HUES64 (cell line): ENCODE measurements at regions not wholly inside any gene's neighbourhood (a gene's known extent, or its start where the extent isn't known, plus 50 kb on each side); places are given as distances from the start of the nearest gene placed in this dataset.

Experiments used
- H3K27ac ChIP-seq: 2 replicates; pipeline ENCODE4 v1.7.0; 2013; ENCODE audit warnings: low read depth, low read length, inconsistent platforms
- H3K27me3 ChIP-seq: 2 replicates; pipeline ENCODE4 v1.6.1; 2013; ENCODE audit warnings: mild to moderate bottlenecking, low read length; ENCODE audit not compliant: insufficient read depth
- H3K36me3 ChIP-seq: 2 replicates; pipeline ENCODE4 v1.6.1; 2013; ENCODE audit warnings: mild to moderate bottlenecking, low read length; ENCODE audit not compliant: insufficient read depth
- H3K4me1 ChIP-seq: 2 replicates; pipeline ENCODE4 v1.6.1; 2013; ENCODE audit warnings: mild to moderate bottlenecking, low read length, moderate library complexity; ENCODE audit not compliant: insufficient read depth
- H3K4me3 ChIP-seq: 2 replicates; pipeline ENCODE4 v1.5.1; 2013; ENCODE audit warnings: mild to moderate bottlenecking, low read length, moderate library complexity
- H3K9ac ChIP-seq: 2 replicates; pipeline ENCODE4 v1.6.1; 2013; ENCODE audit warnings: mild to moderate bottlenecking, low read depth, low read length
- H3K9me3 ChIP-seq: 2 replicates; pipeline ENCODE4 v1.6.1; 2013; ENCODE audit warnings: low read depth, low read length; ENCODE audit not compliant: insufficient read depth
- WGBS: fragments of 150-250, 120-280 bp; methylation state at CpG from one replicate; pipeline ENCODE4 v1.1.7; 2013; ENCODE audit warnings: missing lambda C conversion rate; 5-methylcytosine and 5-hydroxymethylcytosine counted together

DNA sequence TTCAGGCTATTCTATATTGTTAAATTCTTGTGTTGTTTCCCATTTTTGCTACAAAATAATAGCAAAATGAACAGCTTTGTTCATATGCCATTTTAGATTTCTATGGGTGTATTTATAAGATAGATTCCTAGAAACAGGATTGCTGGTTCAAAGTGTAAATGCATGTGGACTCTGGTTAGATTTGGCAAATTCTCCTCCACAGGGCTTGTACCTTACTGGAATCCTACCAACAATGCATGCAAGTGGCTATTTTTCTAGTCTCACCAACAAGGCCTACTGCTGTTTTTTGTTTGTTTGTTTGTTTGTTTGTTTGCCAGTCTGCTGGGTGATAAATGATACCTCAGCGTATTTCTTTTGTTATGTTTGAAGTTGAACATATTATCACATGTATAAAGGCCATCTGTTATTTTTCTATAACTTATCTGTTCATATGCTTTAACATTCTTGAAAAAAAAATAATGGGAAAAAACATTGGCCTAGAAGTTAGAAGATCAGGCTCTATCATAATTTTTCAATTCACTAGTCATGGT lies 87.1 kb upstream of the AHR start:
- no CpG with 5 or more reads among the region's 1 CpG for WGBS
- H3K9me3 ChIP-seq, result peaks cover 7% of the 10 kb centered on the region
- H3K27ac ChIP-seq, result no peak overlapping the region
- no peaks in the 10 kb centered on the region for H3K27me3 ChIP-seq
- H3K36me3 ChIP-seq, result no peaks in the 10 kb centered on the region
- H3K9ac ChIP-seq, result no peak overlapping the region
- no peaks in the 10 kb centered on the region for H3K4me1 ChIP-seq
- H3K4me3 ChIP-seq, result no peak overlapping the region

GRCh38 chr7:17212188-17212587 lies 86.3 kb upstream of the AHR start:
- Histone ChIP-seq H3K4me1 (no peaks in the 10 kb centered on the region), H3K36me3 (no peaks in the 10 kb centered on the region), H3K27me3 (no peaks in the 10 kb centered on the region), H3K9ac (no peak overlapping the region), H3K27ac (no peak overlapping the region), H3K4me3 (no peak overlapping the region), H3K9me3 (peaks cover 7% of the 10 kb centered on the region)

GRCh38 chr7:17227766-17228490 lies 70.5 kb upstream of the AHR start:
- Histone ChIP-seq H3K4me3 (no peak overlapping the region), H3K4me1 (no peaks in the 10 kb centered on the region)
- 100% methylated on average over 1 of the region's 2 CpGs for WGBS

GRCh38 chr7:17229228-17229627 lies 69.2 kb upstream of the AHR start:
- H3K27me3 ChIP-seq, result no peaks in the 10 kb centered on the region
- H3K9ac ChIP-seq, result no peak overlapping the region
- no peaks in the 10 kb centered on the region for H3K9me3 ChIP-seq
- H3K27ac ChIP-seq, result no peak overlapping the region
- no peaks in the 10 kb centered on the region for H3K4me1 ChIP-seq
- no peaks in the 10 kb centered on the region for H3K36me3 ChIP-seq
- H3K4me3 ChIP-seq, result no peak overlapping the region
- 100% methylated on average over 1 of the region's 2 CpGs for WGBS

More at GRCh38 chr7:17227766-17228490, 70.5 kb upstream of the AHR start:
- Histone ChIP-seq H3K36me3 (no peaks in the 10 kb centered on the region), H3K27me3 (no peaks in the 10 kb centered on the region), H3K27ac (no peak overlapping the region), H3K9me3 (no peaks in the 10 kb centered on the region), H3K9ac (no peak overlapping the region)

DNA sequence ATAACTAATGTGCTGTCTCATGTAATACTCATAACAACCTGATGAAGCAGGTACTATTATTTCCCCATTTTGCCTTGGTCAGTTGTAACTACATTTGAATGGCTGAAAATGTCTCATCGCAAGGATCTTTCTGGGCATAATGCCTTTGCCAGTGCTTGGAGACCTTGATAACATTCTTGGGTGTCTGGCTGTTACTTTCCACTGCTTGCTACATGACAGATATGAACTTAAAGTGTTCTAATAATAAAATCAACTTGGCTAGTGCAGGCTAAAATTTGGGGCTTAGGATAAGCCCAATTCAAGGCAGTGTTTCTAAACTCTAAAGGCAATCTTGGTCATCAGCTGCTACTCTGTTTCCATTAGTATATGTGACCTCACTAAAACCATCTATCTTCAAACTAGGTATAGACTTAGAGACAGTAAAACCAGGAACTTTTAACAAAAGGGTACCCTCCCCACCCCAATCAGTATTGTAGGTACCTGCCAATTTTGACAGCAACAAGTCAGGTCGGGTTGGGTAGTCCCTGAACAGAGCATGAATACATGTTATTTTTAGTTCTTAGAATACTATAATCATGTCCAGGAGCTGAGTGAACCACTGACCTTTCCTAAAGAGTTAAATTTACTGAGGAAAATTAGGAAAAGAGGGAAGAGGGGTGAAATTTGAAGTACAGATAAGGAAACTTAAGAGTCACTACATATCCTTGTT lies 68.2 kb upstream of the AHR start:
- Histone ChIP-seq H3K27ac (no peak overlapping the region), H3K4me3 (no peak overlapping the region), H3K36me3 (no peaks in the 10 kb centered on the region), H3K9me3 (no peaks in the 10 kb centered on the region), H3K27me3 (no peaks in the 10 kb centered on the region), H3K4me1 (no peaks in the 10 kb centered on the region), H3K9ac (no peak overlapping the region)
- 90% methylated on average over 2 of the region's 2 CpGs for WGBS

- Histone ChIP-seq H3K36me3 (no peaks in the 10 kb centered on the region), H3K4me1 (no peaks in the 10 kb centered on the region), H3K27ac (no peak overlapping the region), H3K9me3 (no peaks in the 10 kb centered on the region), H3K27me3 (no peaks in the 10 kb centered on the region), H3K9ac (no peak overlapping the region), H3K4me3 (no peak overlapping the region)
- WGBS, result 90% methylated on average over 2 of the region's 2 CpGs
These were observed 64.8 kb upstream of the AHR start for GRCh38 chr7:17233603-17234002.

DNA sequence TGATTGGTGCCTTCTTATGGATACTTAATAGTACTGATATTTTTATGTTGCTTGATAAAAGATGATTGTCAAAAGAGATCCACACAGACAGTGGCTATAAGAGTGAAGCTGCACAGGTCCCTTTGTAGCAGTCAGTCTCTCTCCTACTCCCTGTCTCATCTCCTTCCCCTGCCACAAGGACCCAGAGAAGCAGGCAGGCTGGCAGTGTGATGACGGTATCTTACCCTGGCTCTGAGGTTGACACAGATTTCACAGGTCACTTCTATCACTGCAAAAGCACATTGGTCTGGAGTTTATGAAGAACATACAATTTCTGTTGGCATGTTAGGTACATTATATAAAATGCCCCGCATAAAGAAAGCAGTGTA lies 64.4 kb upstream of the AHR start:
- Histone ChIP-seq H3K4me3 (no peak overlapping the region), H3K9ac (no peak overlapping the region), H3K27ac (no peak overlapping the region), H3K36me3 (no peaks in the 10 kb centered on the region), H3K27me3 (no peaks in the 10 kb centered on the region), H3K9me3 (no peaks in the 10 kb centered on the region), H3K4me1 (no peaks in the 10 kb centered on the region)
- 95% methylated on average over 2 of the region's 2 CpGs for WGBS

- no peaks in the 10 kb centered on the region for H3K4me1 ChIP-seq
- no peaks in the 10 kb centered on the region for H3K9me3 ChIP-seq
- H3K4me3 ChIP-seq, result no peak overlapping the region
- no peaks in the 10 kb centered on the region for H3K36me3 ChIP-seq
- 90% methylated on average over 10 of the region's 10 CpGs for whole genome bisulfite sequencing
- H3K27ac ChIP-seq, result no peak overlapping the region
- no peak overlapping the region for H3K9ac ChIP-seq
- H3K27me3 ChIP-seq, result no peaks in the 10 kb centered on the region
These were observed 63.9 kb upstream of the AHR start for GRCh38 chr7:17234398-17235031.

GRCh38 chr7:17236171-17236570 lies 62.3 kb upstream of the AHR start:
- Histone ChIP-seq H3K9ac (no peak overlapping the region), H3K27ac (no peak overlapping the region), H3K27me3 (no peaks in the 10 kb centered on the region), H3K4me1 (no peaks in the 10 kb centered on the region), H3K4me3 (no peak overlapping the region), H3K36me3 (no peaks in the 10 kb centered on the region), H3K9me3 (no peaks in the 10 kb centered on the region)
- 91% methylated on average over 4 of the region's 5 CpGs for WGBS

DNA sequence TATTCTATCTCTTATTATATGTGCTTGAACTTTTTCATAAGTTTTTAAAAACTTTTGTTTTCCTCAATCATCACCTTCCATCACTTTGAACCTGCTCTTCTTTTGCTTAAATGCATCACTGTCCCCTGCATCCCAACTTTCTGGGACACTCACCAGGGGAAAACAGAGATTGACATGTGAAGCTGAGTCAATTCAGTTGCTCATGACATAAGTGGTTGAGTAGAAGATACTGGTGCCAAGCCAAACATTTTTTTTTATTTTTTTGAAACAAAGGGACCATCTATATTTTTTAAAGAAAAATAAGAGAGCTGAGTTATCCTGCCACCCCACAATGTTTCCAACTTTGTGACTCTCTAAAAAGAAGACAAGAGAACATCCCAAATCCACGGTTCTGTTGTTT lies 61.8 kb upstream of the AHR start:
- Histone ChIP-seq H3K27me3 (no peaks in the 10 kb centered on the region), H3K4me1 (no peaks in the 10 kb centered on the region), H3K36me3 (no peaks in the 10 kb centered on the region), H3K9me3 (no peaks in the 10 kb centered on the region), H3K27ac (no peak overlapping the region), H3K9ac (no peak overlapping the region), H3K4me3 (no peak overlapping the region)
- 93% methylated on average over 1 of the region's 1 CpG for WGBS

DNA sequence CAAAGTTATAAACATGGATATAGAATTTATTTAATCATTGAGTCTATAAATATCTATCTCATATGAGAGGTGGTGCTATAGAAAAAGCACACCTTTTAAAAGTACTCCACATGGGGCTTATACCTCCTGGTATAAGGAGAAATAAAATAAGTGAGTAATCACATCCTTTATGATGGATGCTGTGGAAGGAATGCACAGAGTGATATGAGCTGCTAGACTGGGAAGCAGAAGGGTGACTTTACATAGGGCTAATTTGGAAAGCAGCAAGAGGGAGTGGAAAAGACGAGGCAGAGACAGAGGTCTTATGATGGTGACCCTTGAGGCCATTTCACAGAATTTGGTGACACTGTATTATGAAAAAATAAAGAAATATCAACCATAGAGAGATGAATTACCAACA lies 59.4 kb upstream of the AHR start:
- Histone ChIP-seq H3K9ac (no peak overlapping the region), H3K36me3 (no peaks in the 10 kb centered on the region), H3K27me3 (no peaks in the 10 kb centered on the region), H3K9me3 (no peaks in the 10 kb centered on the region), H3K27ac (no peak overlapping the region), H3K4me3 (no peak overlapping the region), H3K4me1 (no peaks in the 10 kb centered on the region)
- 93% methylated on average over 1 of the region's 1 CpG for WGBS
